ENCODE measurements at regions not wholly inside any gene's neighbourhood (a gene's known extent, or its start where the extent isn't known, plus 50 kb on each side); places are given as distances from the start of the nearest gene placed in this dataset.

DNA sequence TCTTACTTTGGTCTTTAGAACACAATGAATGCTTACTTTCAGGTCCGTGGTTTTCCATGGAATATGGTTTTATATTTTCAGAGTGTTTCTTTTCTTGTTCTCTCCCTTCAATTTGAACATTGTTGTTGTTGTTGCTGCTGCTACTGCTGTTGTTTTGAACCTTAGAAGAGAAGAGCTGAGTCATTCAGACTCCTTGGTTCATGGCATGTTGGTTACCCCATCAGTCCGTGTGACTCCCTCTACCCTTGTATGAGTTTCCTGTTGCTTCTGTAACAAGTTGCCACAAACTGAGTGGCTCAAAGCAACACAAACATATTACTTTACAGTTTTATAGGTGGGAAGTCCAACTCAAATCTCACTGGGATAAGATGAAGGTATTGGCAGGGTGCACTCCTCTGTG is 511.0 kb downstream of the INSC start:
- H3K14ac ChIP-seq (ENCODE audit: low read length): no peak overlapping the region
- H3K4ac ChIP-seq (ENCODE audit: low read length): no peak overlapping the region
- H3K9me3 ChIP-seq (replicated peaks in 1 of 2; ENCODE audit: control insufficient read depth in 2 of 2, insufficient read depth in 1 of 2, low read depth in 1 of 2, low read length in 2 of 2): no peaks in the 10 kb centered on the region
- no peak overlapping the region for H3K18ac ChIP-seq (ENCODE audit: low read length)
- no peak overlapping the region for H2BK120ac ChIP-seq (ENCODE audit: low read depth, low read length)
- H3K23ac ChIP-seq (ENCODE audit: low read depth, low read length, poor library complexity): no peak overlapping the region
- no peak overlapping the region for H2AFZ ChIP-seq (ENCODE audit: low read length)
- H4K91ac ChIP-seq (ENCODE audit: low read depth, low read length, poor library complexity): no peak overlapping the region
- no peak overlapping the region for H3K9ac ChIP-seq (ENCODE audit: low read depth, low read length, poor library complexity)
- peaks cover 0 to 21% of the 10 kb centered on the region in 2 donors for H3K4me1 ChIP-seq (ENCODE audit: control insufficient read depth in 2 of 2, insufficient read depth in 1 of 2, low read depth in 1 of 2, low read length in 2 of 2)
- peaks cover 0 to 14% (median 0%) of the 10 kb centered on the region in 3 experiments for H3K27me3 ChIP-seq (ENCODE audit: control insufficient read depth in 3 of 3, insufficient read depth in 3 of 3, low read depth in 1 of 3, low read length in 3 of 3)
- H2BK12ac ChIP-seq (ENCODE audit: low read length): no peak overlapping the region
- H2BK15ac ChIP-seq (ENCODE audit: low read length): no peak overlapping the region
- H3K27ac ChIP-seq (replicated peaks; ENCODE audit: low read length): no peak overlapping the region
- H3K79me1 ChIP-seq (ENCODE audit: low read depth, low read length): no peaks in the 10 kb centered on the region
- WGBS, 2 donors (ENCODE audit: extremely low coverage in 2 of 2, insufficient read length in 2 of 2, insufficient replicate concordance in 1 of 2): no CpG with 5 or more reads among the region's 2 CpGs
- H3K36me3 ChIP-seq (replicated peaks in 1 of 2; ENCODE audit: control insufficient read depth in 2 of 2, insufficient read depth in 2 of 2, low read length in 2 of 2): no peaks in the 10 kb centered on the region
- no peak overlapping the region for H3K4me2 ChIP-seq (ENCODE audit: insufficient read depth, low read length, poor library complexity, severe bottlenecking)
- DNase-seq (ENCODE audit: low spot score): no peak
- H3K4me3 ChIP-seq (ENCODE audit: low read length in 2 of 2): no peak overlapping the region
- no peak overlapping the region for H2BK5ac ChIP-seq (ENCODE audit: low read length)
- no peak overlapping the region for H4K8ac ChIP-seq (ENCODE audit: low read depth, low read length)
- H2AK5ac ChIP-seq (ENCODE audit: low read depth, low read length): no peak overlapping the region

- Histone ChIP-seq H2BK12ac (ENCODE audit: low read length) (no peak overlapping the region), H3K4me1 (ENCODE audit: control insufficient read depth in 2 of 2, insufficient read depth in 1 of 2, low read depth in 1 of 2, low read length in 2 of 2) (peaks cover 0 to 11% of the 10 kb centered on the region in 2 donors), H4K91ac (ENCODE audit: low read depth, low read length, poor library complexity) (no peak overlapping the region), H2BK120ac (ENCODE audit: low read depth, low read length) (no peak overlapping the region), H2AK5ac (ENCODE audit: low read depth, low read length) (no peak overlapping the region), H3K4ac (ENCODE audit: low read length) (no peak overlapping the region), H2BK15ac (ENCODE audit: low read length) (no peak overlapping the region), H3K23ac (ENCODE audit: low read depth, low read length, poor library complexity) (no peak overlapping the region), H4K8ac (ENCODE audit: low read depth, low read length) (no peak overlapping the region), H3K4me2 (ENCODE audit: insufficient read depth, low read length, poor library complexity, severe bottlenecking) (no peak overlapping the region), H3K79me1 (ENCODE audit: low read depth, low read length) (no peaks in the 10 kb centered on the region), H3K4me3 (ENCODE audit: low read length in 2 of 2) (no peak overlapping the region), H3K9me3 (replicated peaks in 1 of 2; ENCODE audit: control insufficient read depth in 2 of 2, insufficient read depth in 1 of 2, low read depth in 1 of 2, low read length in 2 of 2) (no peaks in the 10 kb centered on the region), H2AFZ (ENCODE audit: low read length) (no peak overlapping the region), H3K27ac (replicated peaks; ENCODE audit: low read length) (no peak overlapping the region), H2BK5ac (ENCODE audit: low read length) (no peak overlapping the region), H3K18ac (ENCODE audit: low read length) (no peak overlapping the region), H3K14ac (ENCODE audit: low read length) (no peak overlapping the region), H3K27me3 (ENCODE audit: control insufficient read depth in 3 of 3, insufficient read depth in 3 of 3, low read depth in 1 of 3, low read length in 3 of 3) (peaks cover 0 to 7% (median 0%) of the 10 kb centered on the region in 3 experiments), H3K9ac (ENCODE audit: low read depth, low read length, poor library complexity) (no peak overlapping the region), H3K36me3 (replicated peaks in 1 of 2; ENCODE audit: control insufficient read depth in 2 of 2, insufficient read depth in 2 of 2, low read length in 2 of 2) (no peaks in the 10 kb centered on the region)
- DNase-seq (ENCODE audit: low spot score): no peak
Observed at GRCh38 chr11:15627560-15627959, 512.8 kb downstream of the INSC start.

- Histone ChIP-seq H3K9me3 (replicated peaks in 1 of 2; ENCODE audit: control insufficient read depth in 2 of 2, insufficient read depth in 1 of 2, low read depth in 1 of 2, low read length in 2 of 2) (no peaks in the 10 kb centered on the region), H3K79me1 (ENCODE audit: low read depth, low read length) (no peaks in the 10 kb centered on the region), H2AFZ (ENCODE audit: low read length) (no peak overlapping the region), H4K91ac (ENCODE audit: low read depth, low read length, poor library complexity) (no peak overlapping the region), H2BK120ac (ENCODE audit: low read depth, low read length) (no peak overlapping the region), H3K4me3 (ENCODE audit: low read length in 2 of 2) (no peak overlapping the region), H2BK12ac (ENCODE audit: low read length) (no peak overlapping the region), H3K14ac (ENCODE audit: low read length) (no peak overlapping the region), H2BK15ac (ENCODE audit: low read length) (no peak overlapping the region), H4K8ac (ENCODE audit: low read depth, low read length) (no peak overlapping the region), H2BK5ac (ENCODE audit: low read length) (no peak overlapping the region), H3K18ac (ENCODE audit: low read length) (no peak overlapping the region), H3K4me2 (ENCODE audit: insufficient read depth, low read length, poor library complexity, severe bottlenecking) (no peak overlapping the region), H3K27me3 (ENCODE audit: control insufficient read depth in 3 of 3, insufficient read depth in 3 of 3, low read depth in 1 of 3, low read length in 3 of 3) (peaks cover 0 to under 1% (median 0%) of the 10 kb centered on the region in 3 experiments), H3K9ac (ENCODE audit: low read depth, low read length, poor library complexity) (no peak overlapping the region), H3K4ac (ENCODE audit: low read length) (no peak overlapping the region), H3K4me1 (ENCODE audit: control insufficient read depth in 2 of 2, insufficient read depth in 1 of 2, low read depth in 1 of 2, low read length in 2 of 2) (peaks cover 0 to 1% of the 10 kb centered on the region in 2 donors), H2AK5ac (ENCODE audit: low read depth, low read length) (no peak overlapping the region), H3K27ac (replicated peaks; ENCODE audit: low read length) (no peak overlapping the region), H3K36me3 (replicated peaks in 1 of 2; ENCODE audit: control insufficient read depth in 2 of 2, insufficient read depth in 2 of 2, low read length in 2 of 2) (no peaks in the 10 kb centered on the region), H3K23ac (ENCODE audit: low read depth, low read length, poor library complexity) (no peak overlapping the region)
- no CpG with 5 or more reads among the region's 6 CpGs for WGBS, 2 donors (ENCODE audit: extremely low coverage in 2 of 2, insufficient read length in 2 of 2, insufficient replicate concordance in 1 of 2)
- no peak for DNase-seq (ENCODE audit: low spot score)
Observed at GRCh38 chr11:15629690-15630321, 515.1 kb downstream of the INSC start.

DNA sequence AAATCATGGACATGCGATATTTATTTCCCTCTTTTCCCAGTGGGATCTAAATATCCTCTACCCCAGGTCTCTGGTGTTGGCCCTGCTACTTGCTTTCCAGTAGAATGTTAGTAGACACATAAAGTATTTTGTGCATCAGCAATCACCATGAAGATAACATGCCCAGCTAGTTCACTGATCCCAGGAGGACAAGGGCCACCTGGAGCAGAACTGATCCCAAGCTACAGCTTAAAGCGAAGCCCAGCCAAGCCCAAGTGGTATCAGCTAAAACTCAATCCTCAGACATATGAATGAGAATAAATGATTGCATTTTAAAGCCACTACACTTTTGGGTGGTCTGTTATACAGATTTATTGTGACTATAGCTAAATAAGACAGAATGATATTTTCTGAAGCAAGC is 516.2 kb downstream of the INSC start:
- no peak overlapping the region for H2BK12ac ChIP-seq (ENCODE audit: low read length)
- WGBS, 2 donors (ENCODE audit: extremely low coverage in 2 of 2, insufficient read length in 2 of 2, insufficient replicate concordance in 1 of 2): no CpG with 5 or more reads among the region's 2 CpGs
- no peak overlapping the region for H3K27ac ChIP-seq (replicated peaks; ENCODE audit: low read length)
- H3K9ac ChIP-seq (ENCODE audit: low read depth, low read length, poor library complexity): no peak overlapping the region
- no peak overlapping the region for H2BK120ac ChIP-seq (ENCODE audit: low read depth, low read length)
- H3K4me3 ChIP-seq (ENCODE audit: low read length in 2 of 2): no peak overlapping the region
- H3K9me3 ChIP-seq (replicated peaks in 1 of 2; ENCODE audit: control insufficient read depth in 2 of 2, insufficient read depth in 1 of 2, low read depth in 1 of 2, low read length in 2 of 2): no peaks in the 10 kb centered on the region
- H3K79me1 ChIP-seq (ENCODE audit: low read depth, low read length): no peaks in the 10 kb centered on the region
- no peak overlapping the region for H2BK15ac ChIP-seq (ENCODE audit: low read length)
- H3K36me3 ChIP-seq (replicated peaks in 1 of 2; ENCODE audit: control insufficient read depth in 2 of 2, insufficient read depth in 2 of 2, low read length in 2 of 2): no peaks in the 10 kb centered on the region
- DNase-seq (ENCODE audit: low spot score): no peak
- H3K4ac ChIP-seq (ENCODE audit: low read length): no peak overlapping the region
- H3K4me1 ChIP-seq (ENCODE audit: control insufficient read depth in 2 of 2, insufficient read depth in 1 of 2, low read depth in 1 of 2, low read length in 2 of 2): peaks cover 0 to 1% of the 10 kb centered on the region in 2 donors
- no peak overlapping the region for H3K4me2 ChIP-seq (ENCODE audit: insufficient read depth, low read length, poor library complexity, severe bottlenecking)
- H3K27me3 ChIP-seq (ENCODE audit: control insufficient read depth in 3 of 3, insufficient read depth in 3 of 3, low read depth in 1 of 3, low read length in 3 of 3): no peaks in the 10 kb centered on the region
- H2BK5ac ChIP-seq (ENCODE audit: low read length): no peak overlapping the region
- H2AFZ ChIP-seq (ENCODE audit: low read length): no peak overlapping the region
- no peak overlapping the region for H2AK5ac ChIP-seq (ENCODE audit: low read depth, low read length)
- H3K23ac ChIP-seq (ENCODE audit: low read depth, low read length, poor library complexity): no peak overlapping the region
- no peak overlapping the region for H3K14ac ChIP-seq (ENCODE audit: low read length)
- H4K91ac ChIP-seq (ENCODE audit: low read depth, low read length, poor library complexity): no peak overlapping the region
- no peak overlapping the region for H4K8ac ChIP-seq (ENCODE audit: low read depth, low read length)
- H3K18ac ChIP-seq (ENCODE audit: low read length): no peak overlapping the region

Data from neuronal stem cell (in vitro differentiated cells).